Astrocyte of the spinal cord (primary cell): ENCODE measurements at regions not wholly inside any gene's neighbourhood (a gene's known extent, or its start where the extent isn't known, plus 50 kb on each side); places are given as distances from the start of the nearest gene placed in this dataset.
"Not testable (repeated sequence)": the region's sequence is repeated elsewhere in the genome, so short reads cannot be mapped to it uniquely, and the experiment has no call there.

ENCODE experiments used
- DNase-seq: peaks from one replicate; pipeline ENCODE4 v3.0.0; 2011; ENCODE audit warnings: low read depth, low spot score
- H3K4me3 ChIP-seq: 2 replicates; pipeline ENCODE4 v1.5.1; 2011; ENCODE audit warnings: low read depth, mild to moderate bottlenecking, low read length, moderate library complexity
- CTCF ChIP-seq: IDR thresholded peaks from 2 replicates; pipeline ENCODE4 v1.5.1; 2012; ENCODE audit warnings: low read depth, mild to moderate bottlenecking, low read length, inconsistent platforms
- in situ Hi-C: cut with HindIII; loops from 2 replicates; pipeline ENCODE4 v1.10.0; 2017; ENCODE audit warnings: low sequenced_read_pairs

GRCh38 chr5:56755036-56755555 lies 60.3 kb upstream of the MAP3K1 start:
- no peak overlapping the region for H3K4me3 ChIP-seq
- in situ Hi-C loops, result no loop called here
- TF ChIP-seq CTCF, result no peak
- DNase-seq, result no peak

- DNase-seq, H3K4me3 ChIP-seq: not testable (repeated sequence)
These were observed 61.8 kb upstream of the MAP3K1 start for GRCh38 chr5:56753588-56753987.

GRCh38 chr5:56751572-56752313 lies 63.6 kb upstream of the MAP3K1 start:
- TF ChIP-seq CTCF, result no peak
- no peak for DNase-seq
- H3K4me3 ChIP-seq, result no peak overlapping the region
- in situ Hi-C loops, result no loop called here

More at GRCh38 chr5:56753588-56753987, 61.8 kb upstream of the MAP3K1 start:
- in situ Hi-C loops, result not testable (repeated sequence)

- in situ Hi-C loops, result no loop called here
- TF ChIP-seq CTCF, result no peak
- no peak for DNase-seq
- H3K4me3 ChIP-seq, result no peak overlapping the region
These were observed 65.5 kb upstream of the MAP3K1 start for GRCh38 chr5:56749842-56750241.

- DNase-seq, result no peak
- TF ChIP-seq CTCF, result no peak
- in situ Hi-C loops, result no loop called here
- H3K4me3 ChIP-seq, result no peak overlapping the region
These were observed 68.6 kb upstream of the MAP3K1 start for GRCh38 chr5:56746553-56747339.

- in situ Hi-C loops, result no loop called here
- H3K4me3 ChIP-seq, result no peak overlapping the region
These were observed 69.5 kb upstream of the MAP3K1 start for GRCh38 chr5:56745864-56746263.

More at GRCh38 chr5:56745864-56746263, 69.5 kb upstream of the MAP3K1 start:
- no peak for TF ChIP-seq CTCF
- DNase-seq, result no peak
